ENCODE measurements at regions not wholly inside any gene's neighbourhood (a gene's known extent, or its start where the extent isn't known, plus 50 kb on each side); places are given as distances from the start of the nearest gene placed in this dataset.

DNA sequence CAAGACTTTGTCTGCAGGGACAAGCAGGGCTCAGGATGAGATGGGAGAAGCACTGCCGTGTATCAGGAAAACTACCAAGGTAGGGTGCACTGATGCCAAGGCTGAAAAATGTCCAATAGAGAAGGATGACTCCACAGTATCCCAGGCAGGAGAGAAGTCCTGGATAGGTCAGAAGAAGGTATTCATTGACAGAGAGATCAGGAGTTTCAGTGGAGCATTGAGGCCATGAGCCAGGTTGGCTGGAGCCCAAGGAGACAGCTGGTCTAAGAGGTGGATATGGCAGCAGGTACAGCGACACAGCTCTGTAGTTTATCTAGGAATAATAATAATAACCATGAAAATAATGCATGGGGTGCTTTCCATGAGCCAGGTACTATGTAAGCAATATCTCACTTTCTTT is 180.9 kb downstream of the EXOC5 start:
- in situ Hi-C loops (cut with HindIII; ENCODE audit: extremely low pct_ligation_motif_present, low pct_unique_long_range_greater_than_20kb) = no loop called here
- no peak for ATAC-seq
- FAIRE-seq = no peak
- Histone ChIP-seq H3K79me2 (ENCODE audit: insufficient read depth, low read length) (no peaks in the 10 kb centered on the region), H3K4me1 (ENCODE audit: insufficient read depth, low read length) (no peaks in the 10 kb centered on the region), H4K20me1 (ENCODE audit: insufficient read depth, low read length) (no peaks in the 10 kb centered on the region), H3K9ac (ENCODE audit: insufficient read depth, low read depth, low read length) (no peak overlapping the region), H3K27me3 (ENCODE audit: control insufficient read depth in 1 of 2, insufficient read depth in 2 of 2, low read length in 2 of 2) (peaks cover 1 to 4% of the 10 kb centered on the region in 2 experiments; a peak in 2 of 5 replicates), H3K36me3 (replicated peaks in 1 of 2; ENCODE audit: control insufficient read depth in 1 of 2, insufficient read depth in 2 of 2, low read length in 2 of 2) (no peaks in the 10 kb centered on the region), H3K4me3 (replicated peaks in 1 of 3; ENCODE audit: insufficient read depth in 1 of 3, low read depth in 2 of 3, low read length in 3 of 3) (no peak overlapping the region), H2AFZ (ENCODE audit: low read length) (no peak overlapping the region), H3K9me3 (ENCODE audit: low read length) (no peaks in the 10 kb centered on the region), H3K27ac (ENCODE audit: extremely low read length, insufficient read depth, low read length) (no peak overlapping the region), H3K4me2 (ENCODE audit: low read depth, low read length) (no peak overlapping the region)
- BruUV-seq (replicated peaks) = no TSS peak
- TF ChIP-seq ZNF816 (CRISPR knock-in tag; IDR thresholded peaks at IDR 0.05; ENCODE audit: borderline replicate concordance) (no peak), ZFAT (CRISPR knock-in tag; conservative IDR thresholded peaks at IDR 0.05) (no peak), ZNF232 (CRISPR knock-in tag; IDR thresholded peaks at IDR 0.05; ENCODE audit: borderline replicate concordance) (no peak), ZFP36 (IDR thresholded peaks at IDR 0.05; ENCODE audit: borderline replicate concordance, low read depth, low read length, partially characterized antibody) (no peak), MIXL1 (CRISPR knock-in tag; IDR thresholded peaks at IDR 0.05) (no peak), ZZZ3 (CRISPR knock-in tag; IDR thresholded peaks at IDR 0.05; ENCODE audit: borderline replicate concordance) (no peak), ZNF598 (CRISPR knock-in tag; IDR thresholded peaks at IDR 0.05; ENCODE audit: borderline replicate concordance) (no peak)
- TF ChIP-seq, protein P1, sequence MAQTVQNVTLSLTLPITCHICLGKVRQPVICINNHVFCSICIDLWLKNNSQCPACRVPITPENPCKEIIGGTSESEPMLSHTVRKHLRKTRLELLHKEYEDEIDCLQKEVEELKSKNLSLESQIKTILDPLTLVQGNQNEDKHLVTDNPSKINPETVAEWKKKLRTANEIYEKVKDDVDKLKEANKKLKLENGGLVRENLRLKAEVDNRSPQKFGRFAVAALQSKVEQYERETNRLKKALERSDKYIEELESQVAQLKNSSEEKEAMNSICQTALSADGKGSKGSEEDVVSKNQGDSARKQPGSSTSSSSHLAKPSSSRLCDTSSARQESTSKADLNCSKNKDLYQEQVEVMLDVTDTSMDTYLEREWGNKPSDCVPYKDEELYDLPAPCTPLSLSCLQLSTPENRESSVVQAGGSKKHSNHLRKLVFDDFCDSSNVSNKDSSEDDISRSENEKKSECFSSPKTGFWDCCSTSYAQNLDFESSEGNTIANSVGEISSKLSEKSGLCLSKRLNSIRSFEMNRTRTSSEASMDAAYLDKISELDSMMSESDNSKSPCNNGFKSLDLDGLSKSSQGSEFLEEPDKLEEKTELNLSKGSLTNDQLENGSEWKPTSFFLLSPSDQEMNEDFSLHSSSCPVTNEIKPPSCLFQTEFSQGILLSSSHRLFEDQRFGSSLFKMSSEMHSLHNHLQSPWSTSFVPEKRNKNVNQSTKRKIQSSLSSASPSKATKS (CRISPR knock-in tag; IDR thresholded peaks at IDR 0.05) = no peak
- intact Hi-C loops (cut with micrococcal nuclease; ENCODE audit: unreplicated experiment) = no loop called here
- POLR2A ChIA-PET = no interaction called here
- DNase-seq (ENCODE audit: low spot score) = no peak
- WGBS (ENCODE audit: low lambda C conversion rate) = 0% methylated on average over 2 of the region's 2 CpGs
- CTCF ChIA-PET (ENCODE audit: low intra/inter-chr PET ratio, low total read pairs) = no interaction called here

Measured in HepG2 (cell line).